Neural crest cell (in vitro differentiated cells): ENCODE measurements at regions not wholly inside any gene's neighbourhood (a gene's known extent, or its start where the extent isn't known, plus 50 kb on each side); places are given as distances from the start of the nearest gene placed in this dataset.

Experiments used
- DNase-seq: peaks from one replicate; pipeline ENCODE4 v3.0.0; 2021; ENCODE audit warnings: low read depth, mixed read lengths, low spot score
- H3K27ac Mint-ChIP-seq: one replicate; pipeline ENCODE4 v1.8.0; 2021; ENCODE audit warnings: mild to moderate bottlenecking, mixed read lengths; ENCODE audit not compliant: unreplicated experiment
- H3K27me3 Mint-ChIP-seq: 2 replicates; pipeline ENCODE4 v1.8.0; 2021; ENCODE audit warnings: low read depth, mild to moderate bottlenecking, mixed read lengths
- H3K36me3 Mint-ChIP-seq: 2 replicates; pipeline ENCODE4 v1.8.0; 2021; ENCODE audit warnings: low read depth, mild to moderate bottlenecking, mixed read lengths
- H3K4me1 Mint-ChIP-seq: 2 replicates; pipeline ENCODE4 v1.8.0; 2021; ENCODE audit warnings: mixed read lengths
- H3K4me3 Mint-ChIP-seq: one replicate; pipeline ENCODE4 v1.8.0; 2021; ENCODE audit warnings: mild to moderate bottlenecking, mixed read lengths
- H3K9me3 Mint-ChIP-seq: 2 replicates; pipeline ENCODE4 v1.8.0; 2021; ENCODE audit warnings: mixed read lengths
- CTCF ChIP-seq: fragments of 200-600 bp; sonication (generic); conservative IDR thresholded peaks from 2 replicates; pipeline ENCODE4 v1.5.0; 2021; ENCODE audit warnings: antibody characterized with exemption, mild to moderate bottlenecking

- Mint-ChIP-seq H3K27ac (no peak overlapping the region), H3K27me3 (no peaks in the 10 kb centered on the region), H3K9me3 (no peaks in the 10 kb centered on the region), H3K4me1 (peaks cover 3% of the 10 kb centered on the region), H3K36me3 (no peaks in the 10 kb centered on the region), H3K4me3 (no peak overlapping the region)
- peak; percentile 70 for TF ChIP-seq CTCF
- no peak for DNase-seq
Observed at GRCh38 chr6:119978274-119978889, 628.8 kb upstream of the MAN1A1 start.

GRCh38 chr6:119974430-119975159 is 625.0 kb upstream of the MAN1A1 start:
- no peaks in the 10 kb centered on the region for H3K9me3 Mint-ChIP-seq
- no peak for DNase-seq
- peaks cover 3% of the 10 kb centered on the region for H3K4me1 Mint-ChIP-seq
- H3K36me3 Mint-ChIP-seq, result no peaks in the 10 kb centered on the region
- no peak overlapping the region for H3K27ac Mint-ChIP-seq
- no peak for TF ChIP-seq CTCF
- no peak overlapping the region for H3K4me3 Mint-ChIP-seq
- H3K27me3 Mint-ChIP-seq, result no peaks in the 10 kb centered on the region

- DNase-seq, result no peak
- Mint-ChIP-seq H3K9me3 (peaks cover 4% of the 10 kb centered on the region), H3K27ac (no peak overlapping the region), H3K27me3 (no peaks in the 10 kb centered on the region), H3K36me3 (no peaks in the 10 kb centered on the region), H3K4me3 (no peak overlapping the region), H3K4me1 (no peaks in the 10 kb centered on the region)
- no peak for TF ChIP-seq CTCF
Observed at GRCh38 chr6:119966484-119966883, 616.9 kb upstream of the MAN1A1 start.

GRCh38 chr6:119965900-119966299 is 616.3 kb upstream of the MAN1A1 start:
- Mint-ChIP-seq H3K27ac (no peak overlapping the region), H3K27me3 (no peaks in the 10 kb centered on the region), H3K36me3 (no peaks in the 10 kb centered on the region), H3K4me3 (no peak overlapping the region), H3K4me1 (no peaks in the 10 kb centered on the region), H3K9me3 (peaks cover 4% of the 10 kb centered on the region)
- DNase-seq, result no peak
- no peak for TF ChIP-seq CTCF

- H3K4me1 Mint-ChIP-seq, result no peaks in the 10 kb centered on the region
- peaks cover 4% of the 10 kb centered on the region for H3K9me3 Mint-ChIP-seq
- no peak overlapping the region for H3K27ac Mint-ChIP-seq
- no peak for TF ChIP-seq CTCF
- H3K27me3 Mint-ChIP-seq, result no peaks in the 10 kb centered on the region
- DNase-seq, result no peak
- H3K36me3 Mint-ChIP-seq, result no peaks in the 10 kb centered on the region
- H3K4me3 Mint-ChIP-seq, result no peak overlapping the region
Observed at GRCh38 chr6:119965008-119965407, 615.4 kb upstream of the MAN1A1 start.
